Mucosa of stomach (tissue), 1 donor: ENCODE measurements at regions not wholly inside any gene's neighbourhood (a gene's known extent, or its start where the extent isn't known, plus 50 kb on each side); places are given as distances from the start of the nearest gene placed in this dataset.

Experiments used
- H3K27me3 ChIP-seq: one replicate; pipeline ENCODE4 v1.7.0; 2013; ENCODE audit warnings: mild to moderate bottlenecking, low read length; ENCODE audit not compliant: control insufficient read depth, insufficient read depth
- H3K36me3 ChIP-seq: one replicate; pipeline ENCODE4 v1.7.0; 2013; ENCODE audit warnings: low read length; ENCODE audit not compliant: control insufficient read depth, insufficient read depth
- H3K4me1 ChIP-seq: one replicate; pipeline ENCODE4 v1.7.0; 2013; ENCODE audit warnings: mild to moderate bottlenecking, low read length; ENCODE audit not compliant: control insufficient read depth, insufficient read depth
- H3K4me3 ChIP-seq: one replicate; pipeline ENCODE4 v1.7.0; 2013; ENCODE audit warnings: low read length
- H3K9ac ChIP-seq: one replicate; pipeline ENCODE4 v1.7.0; 2013; ENCODE audit warnings: mild to moderate bottlenecking, low read length, moderate library complexity
- H3K9me3 ChIP-seq: one replicate; pipeline ENCODE4 v1.7.0; 2013; ENCODE audit warnings: mild to moderate bottlenecking, low read length, moderate library complexity; ENCODE audit not compliant: control insufficient read depth
- donor health status: Pancreatic carcinoma.

DNA sequence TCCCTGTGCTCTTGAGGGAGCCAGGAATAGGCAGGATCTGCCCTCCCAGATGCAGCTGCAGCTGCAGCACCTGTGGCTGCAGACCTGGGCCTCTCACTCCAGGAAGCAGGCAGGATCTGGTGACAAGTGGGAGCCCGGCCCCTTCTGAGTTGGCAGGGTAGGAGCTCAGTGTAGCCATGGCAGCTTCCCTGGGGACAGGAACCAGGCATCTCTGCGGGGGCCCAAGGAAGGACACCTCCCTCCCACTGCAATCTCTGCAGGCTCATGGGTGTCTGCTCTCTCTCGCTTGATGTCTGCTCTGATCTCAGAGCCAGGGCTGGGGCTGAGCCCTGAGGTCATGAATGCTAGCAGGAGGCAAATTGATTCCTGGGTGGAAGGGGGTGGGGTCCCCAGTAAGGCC, 592.5 kb upstream of the CA10 start:
- Histone ChIP-seq H3K4me3 (no peak overlapping the region), H3K9ac (no peak overlapping the region), H3K27me3 (no peaks in the 10 kb centered on the region), H3K36me3 (no peaks in the 10 kb centered on the region), H3K9me3 (no peaks in the 10 kb centered on the region), H3K4me1 (no peaks in the 10 kb centered on the region)

DNA sequence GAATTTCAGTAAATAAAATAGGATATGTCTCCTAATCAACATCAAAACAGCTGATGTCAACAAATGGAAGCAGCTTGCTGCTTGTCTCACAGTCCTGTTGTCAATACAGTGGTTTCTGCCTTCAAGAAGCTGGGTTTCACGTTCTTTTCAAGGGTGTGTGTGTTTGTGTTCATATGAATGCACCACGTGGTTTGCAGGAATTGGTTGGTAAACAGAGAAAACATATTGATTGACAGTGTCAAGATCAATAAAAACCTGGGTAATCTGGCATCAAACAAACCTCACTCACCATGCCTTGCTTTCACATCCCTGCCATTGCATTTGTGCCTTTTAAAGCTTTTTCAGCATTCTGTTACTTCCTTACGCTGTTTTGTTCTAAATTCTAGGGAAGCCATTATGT, 585.7 kb upstream of the CA10 start:
- no peaks in the 10 kb centered on the region for H3K9me3 ChIP-seq
- H3K9ac ChIP-seq = no peak overlapping the region
- H3K27me3 ChIP-seq = no peaks in the 10 kb centered on the region
- H3K36me3 ChIP-seq = no peaks in the 10 kb centered on the region
- no peaks in the 10 kb centered on the region for H3K4me1 ChIP-seq
- H3K4me3 ChIP-seq = no peak overlapping the region

DNA sequence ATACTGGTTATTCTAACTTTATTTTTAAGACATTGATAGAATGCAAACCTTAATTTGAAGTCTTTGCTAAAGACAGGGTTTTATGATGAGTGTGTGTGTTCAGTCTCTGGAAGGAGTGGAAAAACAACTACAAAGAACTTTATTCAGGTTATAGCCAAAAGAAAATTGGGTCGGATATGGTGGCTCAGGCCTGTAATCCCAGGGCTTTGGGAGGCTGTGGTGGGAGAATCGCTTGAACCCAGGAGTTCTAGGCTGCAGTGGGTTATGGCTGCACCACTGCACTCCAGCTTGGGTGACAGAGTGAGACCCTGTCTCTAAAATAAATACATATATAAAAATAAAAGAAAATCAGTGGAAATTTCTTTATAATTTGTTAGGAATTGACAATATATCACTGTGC, 581.5 kb upstream of the CA10 start:
- Histone ChIP-seq H3K4me1 (no peaks in the 10 kb centered on the region), H3K4me3 (no peak overlapping the region), H3K36me3 (no peaks in the 10 kb centered on the region), H3K27me3 (no peaks in the 10 kb centered on the region), H3K9ac (no peak overlapping the region), H3K9me3 (no peaks in the 10 kb centered on the region)

DNA sequence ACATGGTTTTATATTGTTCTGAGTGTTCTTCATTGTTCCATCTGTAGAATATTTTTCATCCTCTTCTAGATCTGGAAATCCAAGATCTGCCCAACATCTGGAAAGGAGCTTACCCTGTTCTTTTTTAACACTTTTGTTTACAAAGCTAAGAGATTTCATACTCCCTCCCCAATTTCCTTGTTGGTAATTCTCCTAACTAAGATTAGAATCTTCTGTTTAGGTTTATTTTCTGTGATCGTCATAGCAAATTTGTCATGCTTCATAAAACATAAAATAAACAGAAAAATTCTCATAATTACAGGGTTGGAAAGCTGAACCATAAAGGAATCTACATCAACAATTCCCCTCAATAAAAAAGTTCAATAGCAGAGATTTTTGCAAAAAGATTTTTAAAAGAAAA, 580.3 kb upstream of the CA10 start:
- H3K4me1 ChIP-seq = no peaks in the 10 kb centered on the region
- H3K4me3 ChIP-seq = no peak overlapping the region
- no peaks in the 10 kb centered on the region for H3K27me3 ChIP-seq
- H3K9ac ChIP-seq = no peak overlapping the region
- H3K9me3 ChIP-seq = no peaks in the 10 kb centered on the region
- H3K36me3 ChIP-seq = no peaks in the 10 kb centered on the region

DNA sequence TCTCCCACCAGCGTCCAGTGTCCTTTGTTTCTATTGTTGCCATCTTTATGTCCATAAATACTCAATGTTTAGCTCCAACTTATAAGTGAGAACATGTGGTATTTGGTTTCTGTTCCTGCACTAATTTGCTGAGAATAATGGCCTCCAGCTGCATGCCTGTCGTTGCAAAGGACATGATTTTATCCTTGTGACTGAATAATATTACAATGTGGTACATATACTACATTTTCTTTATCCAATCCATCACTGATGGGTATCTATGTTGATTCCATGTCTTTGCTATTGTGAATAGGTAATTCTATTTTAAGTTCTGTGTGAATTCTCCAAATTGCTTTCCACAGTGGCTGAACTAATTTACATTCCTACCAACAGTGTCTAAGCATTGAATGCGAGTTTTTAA, 578.6 kb upstream of the CA10 start:
- no peaks in the 10 kb centered on the region for H3K27me3 ChIP-seq
- H3K4me3 ChIP-seq = no peak overlapping the region
- H3K36me3 ChIP-seq = no peaks in the 10 kb centered on the region
- H3K9ac ChIP-seq = no peak overlapping the region
- no peaks in the 10 kb centered on the region for H3K4me1 ChIP-seq
- H3K9me3 ChIP-seq = no peaks in the 10 kb centered on the region

DNA sequence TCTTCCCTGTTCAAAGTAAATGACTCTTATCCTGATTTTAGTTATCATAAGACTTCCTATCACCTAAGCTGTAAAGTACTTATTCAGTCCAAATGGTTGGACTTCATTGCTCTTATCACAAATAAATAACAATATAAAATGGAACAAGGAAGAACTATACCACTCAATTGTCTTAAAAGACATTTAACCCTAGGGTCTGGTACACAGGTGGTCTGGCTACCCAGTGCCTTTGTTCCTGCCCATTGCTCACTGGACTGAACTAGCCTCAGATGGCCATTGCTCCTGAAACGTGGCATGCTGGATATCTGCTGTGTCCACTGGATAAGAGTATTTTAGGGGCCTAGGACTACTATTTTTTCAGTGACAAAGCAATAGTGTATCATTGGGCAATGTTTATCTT, 574.3 kb upstream of the CA10 start:
- no peaks in the 10 kb centered on the region for H3K27me3 ChIP-seq
- no peak overlapping the region for H3K4me3 ChIP-seq
- H3K36me3 ChIP-seq = no peaks in the 10 kb centered on the region
- no peaks in the 10 kb centered on the region for H3K4me1 ChIP-seq
- H3K9me3 ChIP-seq = no peaks in the 10 kb centered on the region
- no peak overlapping the region for H3K9ac ChIP-seq

DNA sequence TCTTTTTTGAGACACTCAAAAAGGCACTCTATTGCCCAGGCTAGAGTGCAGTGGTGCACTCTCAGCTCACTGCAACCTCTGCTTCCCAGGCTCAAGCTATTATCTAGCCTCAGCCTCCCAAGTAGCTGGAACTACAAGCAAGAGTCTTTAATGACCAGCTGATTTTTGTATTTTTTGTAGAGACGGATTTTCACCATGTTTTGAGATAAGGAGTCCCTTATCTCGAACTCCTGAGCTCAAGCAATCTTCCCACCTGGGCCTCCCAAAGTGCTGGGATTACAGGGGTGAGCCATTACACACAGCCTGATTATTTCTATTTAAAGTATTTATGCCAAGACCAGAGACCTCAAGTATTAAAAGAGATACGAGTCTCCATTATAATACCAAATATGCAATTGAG, 566.1 kb upstream of the CA10 start:
- H3K4me1 ChIP-seq = no peaks in the 10 kb centered on the region
- no peak overlapping the region for H3K9ac ChIP-seq
- no peak overlapping the region for H3K4me3 ChIP-seq
- no peaks in the 10 kb centered on the region for H3K9me3 ChIP-seq
- H3K36me3 ChIP-seq = no peaks in the 10 kb centered on the region
- H3K27me3 ChIP-seq = no peaks in the 10 kb centered on the region

DNA sequence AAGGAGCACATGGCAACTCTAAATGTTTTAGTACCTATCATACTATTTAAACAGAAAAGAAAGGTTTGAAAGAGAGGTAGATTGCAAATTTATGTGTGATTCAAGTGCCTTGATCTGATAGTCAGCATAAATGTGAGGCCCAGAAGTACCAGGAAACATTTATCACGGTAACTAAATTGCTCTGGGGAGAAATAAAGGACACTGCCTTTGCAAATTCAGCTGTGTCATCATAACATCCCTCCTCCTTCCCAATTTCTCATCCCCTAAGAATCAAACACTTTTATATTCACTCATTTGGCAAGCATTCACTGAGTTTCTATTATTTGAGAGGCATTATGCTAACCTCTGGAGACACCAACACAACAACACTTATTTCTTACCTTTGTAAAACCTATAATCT, 563.4 kb upstream of the CA10 start:
- Histone ChIP-seq H3K4me3 (no peak overlapping the region), H3K27me3 (no peaks in the 10 kb centered on the region), H3K9me3 (no peaks in the 10 kb centered on the region), H3K4me1 (no peaks in the 10 kb centered on the region), H3K36me3 (no peaks in the 10 kb centered on the region), H3K9ac (no peak overlapping the region)

DNA sequence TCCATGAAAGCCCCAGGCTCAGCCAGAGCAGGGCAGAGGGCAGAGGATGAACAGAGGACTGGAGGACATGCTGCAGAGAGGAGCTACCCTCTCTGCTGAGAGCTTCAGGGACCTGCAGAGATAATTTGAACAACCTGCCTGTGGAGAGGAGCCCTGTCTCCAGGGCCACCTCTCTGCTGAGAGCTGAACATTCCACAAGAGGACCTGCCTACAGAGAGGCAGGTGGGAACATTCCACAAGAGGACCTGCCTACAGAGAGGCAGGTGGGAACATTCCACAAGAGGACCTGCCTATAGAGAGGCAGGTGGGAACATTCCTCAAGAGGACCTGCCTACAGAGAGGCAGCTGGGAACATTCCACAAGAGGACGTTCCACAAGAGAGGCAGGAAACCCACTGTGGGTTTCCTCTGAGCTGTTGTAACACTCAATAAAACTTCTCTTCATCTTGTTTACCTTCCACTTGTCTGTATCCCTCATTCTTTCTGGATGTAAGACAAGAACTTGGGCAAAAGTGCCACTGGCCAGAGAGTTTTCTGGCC, 551.9 kb upstream of the CA10 start:
- H3K4me1 ChIP-seq = no peaks in the 10 kb centered on the region
- no peaks in the 10 kb centered on the region for H3K36me3 ChIP-seq
- H3K9me3 ChIP-seq = no peaks in the 10 kb centered on the region
- no peaks in the 10 kb centered on the region for H3K27me3 ChIP-seq
- H3K4me3 ChIP-seq = no peak overlapping the region
- H3K9ac ChIP-seq = no peak overlapping the region

DNA sequence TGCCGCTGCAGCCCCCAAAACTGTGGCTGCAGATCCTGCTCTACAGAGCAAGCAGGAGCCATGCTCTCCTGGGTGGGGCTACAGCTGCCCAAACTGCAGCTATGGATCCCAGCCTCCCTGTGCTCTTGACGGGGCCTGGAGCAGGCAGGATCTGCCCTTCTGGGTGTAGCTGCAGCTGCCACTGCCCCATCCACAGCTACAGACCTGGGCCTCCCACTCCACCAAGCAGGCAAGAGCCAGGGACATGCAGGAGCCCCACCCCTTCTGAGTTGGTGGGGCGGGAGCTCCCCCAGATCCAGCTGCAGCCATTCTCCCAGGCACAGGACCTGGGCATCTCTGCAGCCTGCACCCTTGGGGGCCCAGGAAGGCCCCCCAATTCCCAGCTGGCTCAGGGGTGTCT, 551.2 kb upstream of the CA10 start:
- Histone ChIP-seq H3K27me3 (no peaks in the 10 kb centered on the region), H3K4me3 (no peak overlapping the region), H3K36me3 (no peaks in the 10 kb centered on the region), H3K4me1 (no peaks in the 10 kb centered on the region), H3K9me3 (no peaks in the 10 kb centered on the region), H3K9ac (no peak overlapping the region)

DNA sequence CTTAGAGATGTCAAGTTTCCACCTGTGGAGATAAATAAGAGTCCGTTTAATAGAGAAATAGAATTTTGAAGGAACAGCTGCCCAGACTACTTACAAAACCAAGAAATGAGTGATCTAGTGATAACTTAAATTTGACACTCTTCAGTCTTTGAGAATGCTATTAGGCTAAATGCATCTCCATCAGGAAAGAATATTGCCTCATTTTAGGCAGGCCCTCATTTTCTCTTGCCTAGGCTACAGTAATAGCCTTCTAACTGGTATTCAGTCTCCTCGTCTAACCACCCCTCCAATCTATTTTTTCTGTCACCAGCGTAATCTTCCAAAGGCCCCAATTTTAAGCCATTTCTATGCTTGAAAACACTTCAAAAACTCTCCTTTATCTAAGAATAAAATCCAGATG, 537.8 kb upstream of the CA10 start:
- Histone ChIP-seq H3K4me1 (no peaks in the 10 kb centered on the region), H3K9me3 (no peaks in the 10 kb centered on the region), H3K36me3 (no peaks in the 10 kb centered on the region), H3K9ac (no peak overlapping the region), H3K27me3 (no peaks in the 10 kb centered on the region), H3K4me3 (no peak overlapping the region)

DNA sequence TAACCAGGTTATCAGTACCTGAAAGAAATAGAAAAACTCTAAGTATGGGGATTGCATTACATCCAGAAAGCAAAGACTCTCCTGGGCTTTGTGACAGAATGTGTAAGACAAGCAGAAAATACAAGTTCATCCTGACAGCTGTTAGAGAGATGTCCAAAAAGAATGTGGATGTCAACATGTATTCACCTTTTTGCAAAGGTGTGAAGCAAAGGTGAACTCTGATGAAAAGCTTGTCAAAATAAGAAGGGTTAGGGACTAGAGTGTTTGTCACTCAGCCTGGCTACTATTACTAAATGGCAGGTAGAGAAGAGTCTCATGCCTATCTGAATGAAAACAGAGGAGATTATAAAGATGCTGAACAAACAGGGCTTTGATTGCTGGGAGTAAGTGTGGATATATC, 527.6 kb upstream of the CA10 start:
- no peaks in the 10 kb centered on the region for H3K36me3 ChIP-seq
- H3K9ac ChIP-seq = no peak overlapping the region
- no peaks in the 10 kb centered on the region for H3K27me3 ChIP-seq
- no peaks in the 10 kb centered on the region for H3K4me1 ChIP-seq
- H3K4me3 ChIP-seq = no peak overlapping the region
- H3K9me3 ChIP-seq = no peaks in the 10 kb centered on the region

DNA sequence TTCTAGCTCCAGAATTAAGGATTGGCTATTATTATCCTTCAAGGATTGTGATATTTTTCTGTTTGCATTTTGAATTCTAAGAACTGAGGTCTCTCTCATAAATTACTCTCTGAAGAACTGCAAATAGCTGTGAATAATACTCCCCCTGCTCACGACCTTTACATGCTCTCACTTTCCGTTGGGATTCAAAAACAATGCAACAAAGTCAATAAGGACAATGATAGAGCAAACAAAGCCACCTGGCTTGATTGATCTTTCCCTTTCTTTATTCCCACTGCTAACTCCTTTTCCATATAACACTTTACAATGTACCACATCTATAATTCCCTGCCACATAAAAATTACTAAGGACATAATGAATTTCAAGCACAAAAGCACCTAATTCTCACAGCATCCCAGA, 523.0 kb upstream of the CA10 start:
- Histone ChIP-seq H3K27me3 (no peaks in the 10 kb centered on the region), H3K36me3 (no peaks in the 10 kb centered on the region), H3K9me3 (no peaks in the 10 kb centered on the region), H3K4me1 (no peaks in the 10 kb centered on the region), H3K9ac (no peak overlapping the region), H3K4me3 (no peak overlapping the region)
